KMS-11 (cell line): ENCODE measurements at regions not wholly inside any gene's neighbourhood (a gene's known extent, or its start where the extent isn't known, plus 50 kb on each side); places are given as distances from the start of the nearest gene placed in this dataset.

Experiments
- H2AFZ ChIP-seq: fragments of 200-600 bp; sonication (generic); 2 replicates; pipeline ENCODE4 v1.6.1; 2016; ENCODE audit warnings: antibody characterized with exemption, mixed run types, low read depth
- H3K27ac ChIP-seq: fragments of 200-600 bp; sonication (generic); 2 replicates; pipeline ENCODE4 v1.6.1; 2016; ENCODE audit warnings: mild to moderate bottlenecking, mixed run types
- H3K27me3 ChIP-seq: fragments of 200-600 bp; sonication (generic); 2 replicates; pipeline ENCODE4 v1.6.1; 2017; ENCODE audit warnings: mild to moderate bottlenecking, low read depth, mixed run types, moderate library complexity; ENCODE audit not compliant: insufficient read depth
- H3K36me3 ChIP-seq: fragments of 200-600 bp; sonication (generic); 2 replicates; pipeline ENCODE4 v1.6.1; 2017; ENCODE audit warnings: mild to moderate bottlenecking, mixed run types; ENCODE audit not compliant: insufficient read depth
- H3K4me1 ChIP-seq: fragments of 200-600 bp; sonication (generic); 2 replicates; pipeline ENCODE4 v1.6.1; 2016; ENCODE audit warnings: mild to moderate bottlenecking, low read depth, mixed run types; ENCODE audit not compliant: poor library complexity, severe bottlenecking
- H3K4me2 ChIP-seq: fragments of 200-600 bp; sonication (generic); 2 replicates; pipeline ENCODE4 v1.7.0; 2016; ENCODE audit warnings: mild to moderate bottlenecking, mixed run types
- H3K4me3 ChIP-seq: fragments of 200-600 bp; sonication (generic); IDR thresholded peaks from 2 replicates; pipeline ENCODE4 v1.6.1; 2017; ENCODE audit warnings: low read depth, low read length, mixed read lengths; ENCODE audit not compliant: insufficient read depth
- H3K79me2 ChIP-seq: fragments of 200-600 bp; sonication (generic); 2 replicates; pipeline ENCODE4 v1.6.1; 2016; ENCODE audit warnings: low read depth, mixed run types; ENCODE audit not compliant: insufficient read depth
- H3K9ac ChIP-seq: fragments of 200-600 bp; sonication (generic); 2 replicates; pipeline ENCODE4 v1.6.1; 2016; ENCODE audit warnings: mild to moderate bottlenecking, mixed run types
- H4K20me1 ChIP-seq: fragments of 200-600 bp; sonication (generic); 2 replicates; pipeline ENCODE4 v1.6.1; 2016; ENCODE audit warnings: mild to moderate bottlenecking, mixed run types; ENCODE audit not compliant: insufficient read depth
- TF ChIP-seq, protein P1 (sequence below): fragments of 200-600 bp; sonication (generic); conservative IDR thresholded peaks from 2 replicates; pipeline ENCODE4 v1.6.1; 2017; ENCODE audit warnings: low read depth, mild to moderate bottlenecking, antibody characterized with exemption, low read length, moderate library complexity, mixed read lengths

DNA sequence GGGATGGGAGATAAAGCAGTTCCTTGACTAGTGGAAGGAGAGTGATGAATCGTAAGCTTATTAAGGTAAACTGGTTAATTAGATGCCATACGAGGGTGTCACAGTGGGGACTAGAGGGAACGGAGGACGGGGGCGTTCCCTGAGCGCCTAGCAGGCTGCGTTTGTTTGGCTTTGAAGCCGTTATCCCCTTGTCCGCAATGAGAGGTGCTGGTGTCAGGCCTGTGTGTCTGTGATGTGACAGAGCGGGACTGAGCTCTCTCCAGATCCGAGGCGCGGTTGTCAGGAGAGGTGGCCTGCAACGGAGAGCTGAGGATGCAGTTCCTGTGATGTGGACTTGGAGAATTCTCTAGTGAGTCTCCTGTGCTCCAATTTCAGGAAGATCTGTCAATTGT is 60.0 kb upstream of the PRPS1L1 start:
- Histone ChIP-seq H3K4me3 (no peak overlapping the region), H2AFZ (no peak overlapping the region)

DNA sequence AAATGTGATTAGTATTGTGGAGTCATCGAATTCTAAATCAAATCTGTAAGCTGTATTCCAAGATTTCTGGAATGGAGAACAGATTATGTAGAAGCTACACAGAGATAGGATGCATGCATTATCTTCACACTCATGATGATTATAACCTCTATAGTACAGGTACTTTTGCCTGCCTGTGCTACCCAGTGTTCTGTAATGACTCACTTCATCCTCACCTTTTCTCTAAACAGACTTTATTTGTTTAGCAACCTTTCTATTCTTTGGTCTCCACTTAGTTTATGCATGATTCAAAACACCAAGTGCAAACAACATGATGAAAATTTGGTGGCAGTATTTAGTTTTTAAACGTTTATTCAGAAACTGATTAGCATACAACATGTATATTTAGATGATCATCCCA is 68.4 kb upstream of the PRPS1L1 start:
- no peaks in the 10 kb centered on the region for H3K36me3 ChIP-seq
- TF ChIP-seq, protein P1, sequence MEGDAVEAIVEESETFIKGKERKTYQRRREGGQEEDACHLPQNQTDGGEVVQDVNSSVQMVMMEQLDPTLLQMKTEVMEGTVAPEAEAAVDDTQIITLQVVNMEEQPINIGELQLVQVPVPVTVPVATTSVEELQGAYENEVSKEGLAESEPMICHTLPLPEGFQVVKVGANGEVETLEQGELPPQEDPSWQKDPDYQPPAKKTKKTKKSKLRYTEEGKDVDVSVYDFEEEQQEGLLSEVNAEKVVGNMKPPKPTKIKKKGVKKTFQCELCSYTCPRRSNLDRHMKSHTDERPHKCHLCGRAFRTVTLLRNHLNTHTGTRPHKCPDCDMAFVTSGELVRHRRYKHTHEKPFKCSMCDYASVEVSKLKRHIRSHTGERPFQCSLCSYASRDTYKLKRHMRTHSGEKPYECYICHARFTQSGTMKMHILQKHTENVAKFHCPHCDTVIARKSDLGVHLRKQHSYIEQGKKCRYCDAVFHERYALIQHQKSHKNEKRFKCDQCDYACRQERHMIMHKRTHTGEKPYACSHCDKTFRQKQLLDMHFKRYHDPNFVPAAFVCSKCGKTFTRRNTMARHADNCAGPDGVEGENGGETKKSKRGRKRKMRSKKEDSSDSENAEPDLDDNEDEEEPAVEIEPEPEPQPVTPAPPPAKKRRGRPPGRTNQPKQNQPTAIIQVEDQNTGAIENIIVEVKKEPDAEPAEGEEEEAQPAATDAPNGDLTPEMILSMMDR = no peak
- H3K27ac ChIP-seq = no peak overlapping the region

More for the DNA sequence above, 60.0 kb upstream of the PRPS1L1 start:
- Histone ChIP-seq H3K27ac (no peak overlapping the region), H4K20me1 (no peaks in the 10 kb centered on the region), H3K79me2 (no peaks in the 10 kb centered on the region), H3K4me1 (no peaks in the 10 kb centered on the region), H3K4me2 (no peak overlapping the region), H3K9ac (no peak overlapping the region), H3K27me3 (no peaks in the 10 kb centered on the region), H3K36me3 (no peaks in the 10 kb centered on the region)
- TF ChIP-seq, protein P1 = no peak

DNA sequence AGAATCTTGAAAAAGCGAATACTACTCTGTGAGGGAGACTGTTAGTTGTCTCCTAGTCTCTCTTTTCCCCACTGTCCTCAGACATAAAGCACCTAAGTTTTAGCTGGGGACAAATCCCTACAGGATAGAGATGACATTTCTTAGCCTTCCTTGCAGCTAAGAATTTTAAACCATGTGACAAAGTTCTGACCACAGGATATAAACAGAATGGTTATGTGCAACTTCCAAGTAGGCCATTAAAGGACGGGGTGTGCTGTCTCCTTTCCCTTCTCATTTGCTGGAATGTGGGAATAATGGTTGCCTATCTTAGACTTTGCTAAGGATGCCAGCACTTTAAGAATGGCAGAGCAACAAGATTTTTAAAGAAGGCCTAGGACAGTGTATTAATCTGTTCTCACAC is 74.9 kb upstream of the PRPS1L1 start:
- TF ChIP-seq, protein P1 = no peak
- no peak overlapping the region for H3K27ac ChIP-seq
- H3K36me3 ChIP-seq = no peaks in the 10 kb centered on the region
- no peaks in the 10 kb centered on the region for H3K79me2 ChIP-seq
- H4K20me1 ChIP-seq = no peaks in the 10 kb centered on the region
- no peak overlapping the region for H2AFZ ChIP-seq
- no peak overlapping the region for H3K4me2 ChIP-seq
- no peak overlapping the region for H3K4me3 ChIP-seq
- no peaks in the 10 kb centered on the region for H3K4me1 ChIP-seq
- H3K27me3 ChIP-seq = no peaks in the 10 kb centered on the region
- H3K9ac ChIP-seq = no peak overlapping the region

More for the DNA sequence above, 68.4 kb upstream of the PRPS1L1 start:
- no peaks in the 10 kb centered on the region for H3K4me1 ChIP-seq
- no peak overlapping the region for H3K4me2 ChIP-seq
- no peaks in the 10 kb centered on the region for H4K20me1 ChIP-seq
- H2AFZ ChIP-seq = no peak overlapping the region
- H3K79me2 ChIP-seq = no peaks in the 10 kb centered on the region
- H3K27me3 ChIP-seq = no peaks in the 10 kb centered on the region
- no peak overlapping the region for H3K9ac ChIP-seq
- H3K4me3 ChIP-seq = no peak overlapping the region

DNA sequence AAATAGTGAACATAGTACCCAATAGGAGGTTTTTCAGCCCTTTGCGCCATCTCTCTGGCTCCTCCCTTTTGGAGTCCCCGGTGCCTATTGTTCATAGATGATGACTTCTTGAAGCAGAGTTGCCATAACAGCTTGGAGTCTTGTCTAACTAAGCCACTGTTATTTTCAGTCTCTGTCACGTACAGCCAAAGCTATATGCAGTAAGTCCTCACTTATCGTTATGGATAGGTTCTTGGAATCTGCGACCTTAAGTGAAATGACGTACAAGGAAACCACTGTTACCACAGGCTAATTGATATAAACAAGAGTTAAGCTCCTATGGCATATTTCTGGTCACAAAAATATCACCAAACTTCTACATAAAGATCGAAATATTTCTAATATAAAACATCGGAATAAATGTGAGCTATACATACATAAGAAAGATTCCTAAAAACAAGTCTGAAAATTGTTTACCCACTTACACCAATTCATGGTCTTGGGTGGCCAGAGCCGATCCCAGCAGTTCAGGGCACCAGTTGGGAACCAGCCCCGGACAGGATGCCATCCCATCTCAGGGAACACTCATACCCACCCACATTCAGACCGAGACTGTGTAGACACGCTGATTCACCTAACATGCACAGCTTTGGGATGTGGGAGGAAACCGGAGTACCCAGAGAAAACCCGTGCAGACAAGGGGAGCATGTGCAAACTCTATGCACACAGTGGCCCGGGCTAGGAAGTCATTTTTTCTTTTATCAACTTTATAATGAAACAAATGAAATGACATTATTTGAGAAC is 76.0 kb upstream of the PRPS1L1 start:
- H3K27ac ChIP-seq = no peak overlapping the region
- no peaks in the 10 kb centered on the region for H3K79me2 ChIP-seq
- H3K27me3 ChIP-seq = no peaks in the 10 kb centered on the region
- no peaks in the 10 kb centered on the region for H4K20me1 ChIP-seq
- H3K4me3 ChIP-seq = no peak overlapping the region
- no peak overlapping the region for H2AFZ ChIP-seq
- H3K9ac ChIP-seq = no peak overlapping the region
- no peaks in the 10 kb centered on the region for H3K36me3 ChIP-seq
- no peak overlapping the region for H3K4me2 ChIP-seq
- TF ChIP-seq, protein P1 = no peak
- H3K4me1 ChIP-seq = no peaks in the 10 kb centered on the region
